H1 (cell line): ENCODE measurements at regions not wholly inside any gene's neighbourhood (a gene's known extent, or its start where the extent isn't known, plus 50 kb on each side); places are given as distances from the start of the nearest gene placed in this dataset.
A peak's percentile ranks its signal among the peaks of the same experiment; 100 is the strongest.

Source experiments
- CTCF ChIA-PET: fragments of 300-600 bp; sonication (Branson Sonifier 250); formaldehyde crosslinking; loops from one replicate; lab custom pipeline; 2021; ENCODE audit not compliant: partially characterized antibody; lab: Charles Lee
- POLR2A ChIA-PET: fragments of 300-600 bp; sonication (Branson Sonifier 250); formaldehyde crosslinking; loops from one replicate; lab custom pipeline; 2021; ENCODE audit warnings: inconsistent platforms; ENCODE audit not compliant: partially characterized antibody; lab: Charles Lee
- DNase-seq, 2 experiments: peaks; one replicate each; pipeline versions ENCODE4 v3.0.0 to v3.0.0-alpha.2; 2010 to 2022; ENCODE audit warnings: low spot score in 2 of 2, low read depth in 1 of 2, mixed read lengths in 1 of 2
- FAIRE-seq: peaks from 2 replicates; lab custom pipeline; 2011; peaks lifted over from hg19 to GRCh38; lab: Jason Lieb, UNC
- H2AFZ ChIP-seq: 2 replicates; pipeline ENCODE4 v1.8.1; 2012; ENCODE audit warnings: low read length, inconsistent platforms
- H2AK5ac ChIP-seq: 2 replicates; pipeline ENCODE4 v1.6.1; 2013; ENCODE audit warnings: low read depth, low read length
- H2BK120ac ChIP-seq: replicated peaks from 2 replicates; pipeline ENCODE3; 2013; ENCODE audit warnings: low read depth, low read length, inconsistent platforms
- H2BK12ac ChIP-seq: 2 replicates; pipeline ENCODE4 v1.6.1; 2013; ENCODE audit warnings: low read depth, low read length
- H2BK15ac ChIP-seq: 2 replicates; pipeline ENCODE4 v1.6.1; 2013; ENCODE audit warnings: low read length
- H2BK20ac ChIP-seq: 2 replicates; pipeline ENCODE4 v1.6.1; 2013; ENCODE audit warnings: low read length
- H2BK5ac ChIP-seq: 2 replicates; pipeline ENCODE4 v1.6.1; 2013; ENCODE audit warnings: low read depth, low read length
- H3K14ac ChIP-seq: 2 replicates; pipeline ENCODE4 v1.6.1; 2013; ENCODE audit warnings: inconsistent platforms; ENCODE audit not compliant: insufficient read length
- H3K18ac ChIP-seq: 2 replicates; pipeline ENCODE4 v1.6.1; 2013; ENCODE audit warnings: low read length; ENCODE audit errors: extremely low read depth
- H3K23ac ChIP-seq: 2 replicates; pipeline ENCODE4 v1.6.1; 2013; ENCODE audit warnings: inconsistent platforms; ENCODE audit not compliant: insufficient read length
- H3K23me2 ChIP-seq: 2 replicates; pipeline ENCODE4 v1.6.1; 2013; ENCODE audit warnings: low read depth, low read length
- H3K27ac ChIP-seq: 2 replicates; pipeline ENCODE4 v1.6.1; 2011; ENCODE audit warnings: low read depth, low read length, inconsistent platforms
- H3K27me3 ChIP-seq, 4 experiments: replicated peaks in 1 of 4; 1 replicate in 1 of 4; 2 replicates in 3 of 4; pipeline versions ENCODE4 v1.6.1 to v1.8.1; 2011 to 2013; ENCODE audit warnings: low read length in 3 of 4, mild to moderate bottlenecking in 3 of 4, inconsistent platforms in 2 of 4, mixed read lengths in 2 of 4, moderate library complexity in 1 of 4; ENCODE audit not compliant: control insufficient read depth in 3 of 4, insufficient read depth in 3 of 4; ENCODE audit errors: extremely low read depth in 1 of 4
- H3K36me3 ChIP-seq, 4 experiments: 2 replicates each; pipeline versions ENCODE4 v1.6.1 to v1.8.1; 2011 to 2013; ENCODE audit warnings: mild to moderate bottlenecking in 4 of 4, low read length in 3 of 4, moderate library complexity in 2 of 4, control low read depth in 1 of 4, inconsistent platforms in 1 of 4; ENCODE audit not compliant: insufficient read depth in 4 of 4, control insufficient read depth in 2 of 4
- H3K4ac ChIP-seq: replicated peaks from 2 replicates; pipeline ENCODE3; 2013; ENCODE audit warnings: low read length, low read depth, mixed read lengths, inconsistent platforms; ENCODE audit not compliant: insufficient read length
- H3K4me1 ChIP-seq, 4 experiments: replicated peaks in 1 of 4; 1 replicate in 1 of 4; 2 replicates in 3 of 4; pipeline versions ENCODE4 v1.6.1 to v1.8.1; 2011 to 2013; ENCODE audit warnings: low read length in 3 of 4, inconsistent platforms in 2 of 4, mixed read lengths in 1 of 4; ENCODE audit not compliant: insufficient read depth in 4 of 4, control insufficient read depth in 3 of 4
- H3K4me2 ChIP-seq, 2 experiments: 2 replicates each; pipeline versions ENCODE4 v1.6.1 to v1.8.1; 2011 to 2013; ENCODE audit warnings: low read depth in 2 of 2, low read length in 2 of 2, control low read depth in 1 of 2, inconsistent platforms in 1 of 2, mild to moderate bottlenecking in 1 of 2; ENCODE audit not compliant: insufficient read depth in 1 of 2
- H3K4me3 ChIP-seq, 4 experiments: fragments of 200-600, 300-600 bp in 1 of 4; sonication (generic), shearing (Covaris generic), sonication (Bioruptor Twin) in 1 of 4; 2 replicates each; pipeline versions ENCODE4 v1.5.1 to v1.8.1; 2011 to 2016; ENCODE audit warnings: low read length in 4 of 4, low read depth in 3 of 4, control low read depth in 2 of 4, inconsistent platforms in 2 of 4, mild to moderate bottlenecking in 2 of 4, mixed read lengths in 1 of 4, moderate library complexity in 1 of 4; ENCODE audit not compliant: insufficient read depth in 2 of 4; ENCODE audit errors: extremely low read depth in 1 of 4
- H3K56ac ChIP-seq: replicated peaks from 2 replicates; pipeline ENCODE3; 2013; ENCODE audit warnings: low read depth, mild to moderate bottlenecking, mixed read lengths, low read length, inconsistent platforms; ENCODE audit not compliant: insufficient read length
- H3K79me1 ChIP-seq: 2 replicates; pipeline ENCODE4 v1.6.1; 2013; ENCODE audit warnings: low read depth, low read length, control low read depth
- H3K79me2 ChIP-seq, 2 experiments: 2 replicates each; pipeline versions ENCODE4 v1.6.1 to v1.8.1; 2012 to 2013; ENCODE audit warnings: low read length in 2 of 2, mild to moderate bottlenecking in 2 of 2, inconsistent platforms in 1 of 2; ENCODE audit not compliant: insufficient read depth in 2 of 2, control insufficient read depth in 1 of 2
- H3K9ac ChIP-seq, 4 experiments: replicated peaks in 1 of 4; 1 replicate in 1 of 4; 2 replicates in 3 of 4; pipeline versions ENCODE4 v1.6.1 to v1.8.1; 2011 to 2013; ENCODE audit warnings: low read depth in 3 of 4, low read length in 3 of 4, control low read depth in 2 of 4, mild to moderate bottlenecking in 2 of 4, moderate library complexity in 2 of 4, inconsistent platforms in 1 of 4; ENCODE audit errors: extremely low read depth in 1 of 4
- H3K9me3 ChIP-seq, 2 experiments: 2 replicates each; pipeline versions ENCODE4 v1.6.1 to v1.8.1; 2012 to 2013; ENCODE audit warnings: mild to moderate bottlenecking in 2 of 2, moderate library complexity in 2 of 2, control low read depth in 1 of 2, inconsistent platforms in 1 of 2, low read depth in 1 of 2, low read length in 1 of 2, mixed read lengths in 1 of 2; ENCODE audit not compliant: insufficient read depth in 2 of 2
- H4K20me1 ChIP-seq, 2 experiments: replicated peaks in 1 of 2; 2 replicates each; pipeline versions ENCODE3 to v1.8.1; 2011 to 2013; ENCODE audit warnings: inconsistent platforms in 2 of 2, low read length in 2 of 2, mild to moderate bottlenecking in 1 of 2; ENCODE audit not compliant: insufficient read depth in 2 of 2, control insufficient read depth in 1 of 2
- H4K5ac ChIP-seq: 2 replicates; pipeline ENCODE4 v1.6.1; 2013; ENCODE audit warnings: low read length, low read depth, mixed read lengths, inconsistent platforms; ENCODE audit not compliant: insufficient read length
- H4K8ac ChIP-seq: 2 replicates; pipeline ENCODE4 v1.8.0; 2013; ENCODE audit warnings: mild to moderate bottlenecking, moderate library complexity, low read length, inconsistent platforms; ENCODE audit not compliant: insufficient read depth; ENCODE audit errors: extremely low read depth
- H4K91ac ChIP-seq: replicated peaks from 2 replicates; pipeline ENCODE3; 2013; ENCODE audit warnings: low read length, mixed read lengths, inconsistent platforms; ENCODE audit not compliant: insufficient read length
- ASH2L ChIP-seq: fragments of 200-600, 300-600 bp; sonication (generic); IDR thresholded peaks from one replicate; pipeline ENCODE4 v1.7.1; 2017; ENCODE audit warnings: low read length
- CREB1 ChIP-seq: IDR thresholded peaks from 2 replicates; pipeline ENCODE4 v1.6.1; 2012; ENCODE audit warnings: inconsistent platforms
- GTF2F1 ChIP-seq: IDR thresholded peaks from 2 replicates; pipeline ENCODE4 v1.6.1; 2012; ENCODE audit warnings: low read depth, low read length, improper control_type of control experiment, borderline replicate concordance
- MAFK ChIP-seq: IDR thresholded peaks from 2 replicates; pipeline ENCODE4 v1.6.1; 2012; ENCODE audit warnings: low read depth, mild to moderate bottlenecking, improper control_type of control experiment, low read length
- PHF8 ChIP-seq: fragments of 200-600 bp; sonication (generic); conservative IDR thresholded peaks from 2 replicates; pipeline ENCODE4 v1.7.1; 2012; ENCODE audit warnings: low read depth, mild to moderate bottlenecking, inconsistent platforms, low read length, moderate library complexity
- POU5F1 ChIP-seq: IDR thresholded peaks from 2 replicates; pipeline ENCODE4 v1.6.1; 2011; ENCODE audit warnings: low read depth, mild to moderate bottlenecking, low read length, moderate library complexity
- SIN3A ChIP-seq, 2 experiments: IDR thresholded peaks in 1 of 2; conservative IDR thresholded peaks in 1 of 2; 2 replicates each; pipeline ENCODE4 v1.6.1; 2011 to 2012; ENCODE audit warnings: low read length in 2 of 2, improper control_type of control experiment in 1 of 2, low read depth in 1 of 2, mild to moderate bottlenecking in 1 of 2
- SIRT6 ChIP-seq: IDR thresholded peaks from one replicate; pipeline ENCODE4 v1.7.1; 2012; ENCODE audit warnings: low read length, inconsistent platforms
- SP1 ChIP-seq: IDR thresholded peaks from 2 replicates; pipeline ENCODE4 v1.6.1; 2011; ENCODE audit warnings: low read depth, low read length
- WGBS, 2 experiments: shearing (Covaris generic) in 1 of 2; methylation state at CpG; one replicate each; pipeline versions ENCODE4 v1.1.6 to v1.1.7; 2013 to 2015; ENCODE audit warnings: low lambda C conversion rate in 2 of 2, mixed read lengths in 2 of 2, inconsistent platforms in 1 of 2, low coverage in 1 of 2, missing lambda C conversion rate in 1 of 2; ENCODE audit not compliant: insufficient replicate concordance in 2 of 2, insufficient coverage in 1 of 2, insufficient read length in 1 of 2; ENCODE audit errors: extremely low coverage in 1 of 2, missing lambda C conversion rate in 1 of 2; 5-methylcytosine and 5-hydroxymethylcytosine counted together
- TF ChIP-seq, protein P1 (sequence below), 3 experiments: IDR thresholded peaks; 1 replicate in 2 of 3; 2 replicates in 1 of 3; pipeline versions ENCODE4 v1.5.1 to v1.6.1; 2011; ENCODE audit warnings: low read length in 3 of 3, mild to moderate bottlenecking in 3 of 3, inconsistent platforms in 2 of 3, low read depth in 1 of 3, moderate library complexity in 1 of 3; ENCODE audit not compliant: insufficient read depth in 1 of 3; ENCODE audit errors: control extremely low read depth in 1 of 3

DNA sequence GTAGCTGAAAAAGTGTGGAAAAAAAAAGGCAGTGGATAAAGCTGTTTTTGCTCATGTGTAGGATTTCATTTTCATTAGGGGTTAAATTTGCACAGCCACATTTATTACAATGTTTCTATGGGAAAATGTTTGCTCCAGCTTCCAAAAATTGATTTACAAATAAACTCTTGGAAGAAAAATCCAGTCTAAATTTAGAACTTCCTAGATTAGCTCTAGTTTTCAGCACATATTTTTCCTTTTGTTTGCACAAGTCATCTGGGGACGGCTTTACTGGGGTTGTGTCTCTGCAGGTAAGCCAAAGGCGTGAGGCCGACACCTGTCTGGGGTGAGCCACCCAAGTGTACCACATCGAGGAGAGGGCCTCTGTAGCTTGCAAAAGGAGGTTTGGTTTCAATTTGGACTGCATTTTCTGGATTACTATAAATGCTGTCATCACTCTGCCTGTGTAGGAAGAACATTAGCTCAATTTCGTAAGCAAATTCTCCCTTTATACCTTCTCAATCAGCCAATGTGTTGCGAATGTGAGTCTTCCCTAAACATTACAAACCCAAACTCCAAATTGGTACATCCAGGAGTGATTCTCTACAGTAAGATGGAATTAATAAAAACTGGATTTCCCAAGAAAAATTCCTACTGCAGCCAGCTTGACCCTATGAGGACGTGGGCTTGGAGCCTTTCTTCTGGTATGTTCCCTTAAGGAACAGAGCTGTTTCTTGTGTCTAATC is 89.5 kb upstream of the ZNF438 start:
- no peak overlapping the region for H2AK5ac ChIP-seq
- WGBS, 2 experiments = 92% methylated on average over 7 of the region's 7 CpGs; no CpG with 5 or more reads in 1 of the 2 experiments
- H2AFZ ChIP-seq = no peak overlapping the region
- no peak for TF ChIP-seq ASH2L
- no peak for TF ChIP-seq SIRT6
- TF ChIP-seq SP1 = no peak
- TF ChIP-seq SIN3A (conservative IDR thresholded peaks at IDR 0.05 in 1 of 2, IDR thresholded peaks at IDR 0.05 in 1 of 2; ENCODE audit: low read depth in 1 of 2, low read length in 2 of 2) = no peak
- no peak for TF ChIP-seq MAFK
- TF ChIP-seq POU5F1 = no peak
- TF ChIP-seq, protein P1, sequence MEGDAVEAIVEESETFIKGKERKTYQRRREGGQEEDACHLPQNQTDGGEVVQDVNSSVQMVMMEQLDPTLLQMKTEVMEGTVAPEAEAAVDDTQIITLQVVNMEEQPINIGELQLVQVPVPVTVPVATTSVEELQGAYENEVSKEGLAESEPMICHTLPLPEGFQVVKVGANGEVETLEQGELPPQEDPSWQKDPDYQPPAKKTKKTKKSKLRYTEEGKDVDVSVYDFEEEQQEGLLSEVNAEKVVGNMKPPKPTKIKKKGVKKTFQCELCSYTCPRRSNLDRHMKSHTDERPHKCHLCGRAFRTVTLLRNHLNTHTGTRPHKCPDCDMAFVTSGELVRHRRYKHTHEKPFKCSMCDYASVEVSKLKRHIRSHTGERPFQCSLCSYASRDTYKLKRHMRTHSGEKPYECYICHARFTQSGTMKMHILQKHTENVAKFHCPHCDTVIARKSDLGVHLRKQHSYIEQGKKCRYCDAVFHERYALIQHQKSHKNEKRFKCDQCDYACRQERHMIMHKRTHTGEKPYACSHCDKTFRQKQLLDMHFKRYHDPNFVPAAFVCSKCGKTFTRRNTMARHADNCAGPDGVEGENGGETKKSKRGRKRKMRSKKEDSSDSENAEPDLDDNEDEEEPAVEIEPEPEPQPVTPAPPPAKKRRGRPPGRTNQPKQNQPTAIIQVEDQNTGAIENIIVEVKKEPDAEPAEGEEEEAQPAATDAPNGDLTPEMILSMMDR (IDR thresholded peaks at IDR 0.05; ENCODE audit: control extremely low read depth in 1 of 3, insufficient read depth in 1 of 3, low read depth in 1 of 3, low read length in 3 of 3) = no peak
- no peak for TF ChIP-seq GTF2F1
- TF ChIP-seq PHF8 = no peak
- TF ChIP-seq CREB1 = no peak

More for the DNA sequence above, 89.5 kb upstream of the ZNF438 start:
- H3K9me3 ChIP-seq = no peaks in the 10 kb centered on the region
- no peak overlapping the region for H4K8ac ChIP-seq
- H3K4me1 ChIP-seq = no peaks in the 10 kb centered on the region
- H2BK20ac ChIP-seq = no peak overlapping the region
- no peak overlapping the region for H3K56ac ChIP-seq
- CTCF ChIA-PET = interaction anchor here (0.9 kb wide), 1 partner anchor 24 kb away, joined by 3 read pairs; no protein-coding TSS in a partner anchor
- DNase-seq = peak in 1 of 2 experiments; percentile 14
- no peak overlapping the region for H2BK120ac ChIP-seq
- no peak overlapping the region for H2BK15ac ChIP-seq
- no peak for FAIRE-seq
- H3K14ac ChIP-seq = no peak overlapping the region
- no peak overlapping the region for H3K9ac ChIP-seq
- no peak overlapping the region for H4K5ac ChIP-seq
- H4K91ac ChIP-seq = no peak overlapping the region
- no peaks in the 10 kb centered on the region for H3K36me3 ChIP-seq
- H2BK5ac ChIP-seq = no peak overlapping the region
- H4K20me1 ChIP-seq = no peaks in the 10 kb centered on the region
- no peak overlapping the region for H3K18ac ChIP-seq
- POLR2A ChIA-PET = interaction anchor here (0.8 kb wide), 1 partner anchor 24 kb away, joined by 3 read pairs; no protein-coding TSS in a partner anchor
- no peak overlapping the region for H3K4ac ChIP-seq
- H2BK12ac ChIP-seq = no peak overlapping the region
- H3K23me2 ChIP-seq = no peaks in the 10 kb centered on the region
- H3K79me2 ChIP-seq = no peaks in the 10 kb centered on the region
- H3K4me2 ChIP-seq = no peak overlapping the region
- no peak overlapping the region for H3K23ac ChIP-seq
- H3K79me1 ChIP-seq = no peaks in the 10 kb centered on the region
- H3K27me3 ChIP-seq = peaks cover 0 to 2% (median 0%) of the 10 kb centered on the region in 4 experiments; a peak in 1 of 7 replicates
- no peak overlapping the region for H3K27ac ChIP-seq
- H3K4me3 ChIP-seq = no peak overlapping the region
